IMR-90 (cell line): ENCODE measurements at regions not wholly inside any gene's neighbourhood (a gene's known extent, or its start where the extent isn't known, plus 50 kb on each side); places are given as distances from the start of the nearest gene placed in this dataset.

Experiments used
- ATAC-seq: fragments of 200-7000 bp; cut with Tn5 transposase; 2 replicates; pipeline ENCODE4 v1.9.1; 2020; ENCODE audit warnings: low read depth, mild to moderate bottlenecking, moderate library complexity
- BruUV-seq: library from RNA; stranded (reverse); fragments of 400-500 nt; replicated peaks from 2 replicates; lab custom pipeline; 2021; lab: Mats Ljungman, UMichigan
- CTCF ChIA-PET: fragments of 300-600 bp; formaldehyde crosslinking; extraction: SDS; loops from one replicate; lab custom pipeline; 2021; ENCODE audit warnings: antibody characterized with exemption; lab: Yijun Ruan, JAX
- POLR2A ChIA-PET: fragments of 300-600 bp; sonication (Branson Sonifier 250); formaldehyde crosslinking; loops from one replicate; lab custom pipeline; 2022; ENCODE audit warnings: antibody characterized with exemption; ENCODE audit not compliant: unreplicated experiment; lab: Charles Lee
- DNase-seq: peaks from one replicate; pipeline ENCODE4 v3.0.0; 2013
- H2AFZ ChIP-seq: replicated peaks from 2 replicates; pipeline ENCODE3; 2013; ENCODE audit warnings: low read length, mild to moderate bottlenecking; ENCODE audit not compliant: poor library complexity
- H2AK5ac ChIP-seq: 2 replicates; pipeline ENCODE4 v1.6.1; 2013; ENCODE audit warnings: low read depth, low read length, inconsistent platforms
- H2AK9ac ChIP-seq: replicated peaks from 2 replicates; pipeline ENCODE3; 2013; ENCODE audit warnings: mild to moderate bottlenecking, low read depth, low read length, moderate library complexity; ENCODE audit not compliant: poor library complexity
- H2BK120ac ChIP-seq: 2 replicates; pipeline ENCODE4 v1.6.1; 2013; ENCODE audit warnings: low read depth, low read length, inconsistent platforms
- H2BK15ac ChIP-seq: 3 replicates; pipeline ENCODE4 v1.6.1; 2013; ENCODE audit warnings: low read depth, low read length, inconsistent platforms
- H2BK20ac ChIP-seq: 2 replicates; pipeline ENCODE4 v1.6.1; 2013; ENCODE audit warnings: low read depth, mild to moderate bottlenecking, inconsistent platforms, low read length, moderate library complexity
- H2BK5ac ChIP-seq: 2 replicates; pipeline ENCODE4 v1.6.1; 2013; ENCODE audit warnings: mild to moderate bottlenecking, low read depth, low read length, inconsistent platforms; ENCODE audit not compliant: poor library complexity, severe bottlenecking
- H3K14ac ChIP-seq: replicated peaks from 2 replicates; pipeline ENCODE4 v1.6.1; 2013; ENCODE audit warnings: low read depth, low read length, inconsistent platforms
- H3K18ac ChIP-seq: 2 replicates; pipeline ENCODE4 v1.6.1; 2013; ENCODE audit warnings: low read depth, low read length, control low read depth
- H3K23ac ChIP-seq: 2 replicates; pipeline ENCODE4 v1.6.1; 2013; ENCODE audit warnings: low read depth, low read length, inconsistent platforms
- H3K27ac ChIP-seq: 2 replicates; pipeline ENCODE4 v1.5.1; 2013; ENCODE audit warnings: mild to moderate bottlenecking, control low read depth, low read length; ENCODE audit not compliant: insufficient read depth
- H3K27me3 ChIP-seq: 2 replicates; pipeline ENCODE4 v1.6.1; 2013; ENCODE audit warnings: low read length; ENCODE audit not compliant: control insufficient read depth, insufficient read depth
- H3K36me3 ChIP-seq: 2 replicates; pipeline ENCODE4 v1.6.1; 2013; ENCODE audit warnings: low read length, mixed read lengths; ENCODE audit not compliant: control insufficient read depth, insufficient read depth
- H3K4ac ChIP-seq: 2 replicates; pipeline ENCODE4 v1.6.1; 2013; ENCODE audit warnings: low read depth, low read length, inconsistent platforms
- H3K4me1 ChIP-seq: 2 replicates; pipeline ENCODE4 v1.6.1; 2013; ENCODE audit warnings: low read length, mixed read lengths; ENCODE audit not compliant: control insufficient read depth, insufficient read depth
- H3K4me2 ChIP-seq: 2 replicates; pipeline ENCODE4 v1.6.1; 2013; ENCODE audit warnings: low read depth, mild to moderate bottlenecking, control low read depth, low read length, moderate library complexity
- H3K4me3 ChIP-seq: 2 replicates; pipeline ENCODE4 v1.5.1; 2013; ENCODE audit warnings: low read depth, mild to moderate bottlenecking, control low read depth, low read length, moderate library complexity; ENCODE audit not compliant: insufficient read depth
- H3K56ac ChIP-seq: 2 replicates; pipeline ENCODE4 v1.6.1; 2013; ENCODE audit warnings: low read length, inconsistent platforms; ENCODE audit not compliant: insufficient read depth; ENCODE audit errors: extremely low read depth
- H3K79me1 ChIP-seq, 2 experiments: 2 replicates each; pipeline ENCODE4 v1.6.1; 2013; ENCODE audit warnings: low read length in 2 of 2, inconsistent platforms in 1 of 2, low read depth in 1 of 2
- H3K9ac ChIP-seq: 2 replicates; pipeline ENCODE4 v1.6.1; 2013; ENCODE audit warnings: low read depth, low read length, control low read depth
- H3K9me1 ChIP-seq: 2 replicates; pipeline ENCODE4 v1.6.1; 2013; ENCODE audit warnings: low read length, inconsistent platforms; ENCODE audit not compliant: insufficient read depth
- H3K9me3 ChIP-seq: 2 replicates; pipeline ENCODE4 v1.6.1; 2013; ENCODE audit warnings: low read length; ENCODE audit not compliant: control insufficient read depth, insufficient read depth
- H4K20me1 ChIP-seq: 2 replicates; pipeline ENCODE4 v1.6.1; 2013; ENCODE audit warnings: low read length, inconsistent platforms; ENCODE audit not compliant: insufficient read depth
- H4K5ac ChIP-seq: 2 replicates; pipeline ENCODE4 v1.6.1; 2013; ENCODE audit warnings: mild to moderate bottlenecking, low read depth, low read length, control low read depth
- H4K8ac ChIP-seq, 2 experiments: 2 replicates each; pipeline ENCODE4 v1.6.1; 2013; ENCODE audit warnings: low read depth in 2 of 2, low read length in 2 of 2, control low read depth in 1 of 2, inconsistent platforms in 1 of 2
- H4K91ac ChIP-seq: 2 replicates; pipeline ENCODE4 v1.6.1; 2013; ENCODE audit warnings: low read depth, low read length, inconsistent platforms; ENCODE audit not compliant: insufficient read depth
- BHLHE40 ChIP-seq: fragments of 150-350 bp; IDR thresholded peaks from 2 replicates; pipeline ENCODE4 v1.6.1; 2016; ENCODE audit warnings: mild to moderate bottlenecking, low read depth, low read length
- CEBPB ChIP-seq: IDR thresholded peaks from 2 replicates; pipeline ENCODE4 v1.6.1; 2012; ENCODE audit warnings: low read depth, low read length, improper control_type of control experiment
- CHD1 ChIP-seq: IDR thresholded peaks from 2 replicates; pipeline ENCODE4 v1.6.1; 2012; ENCODE audit warnings: low read depth, low read length, improper control_type of control experiment
- MAFK ChIP-seq: IDR thresholded peaks from 2 replicates; pipeline ENCODE4 v1.6.1; 2012; ENCODE audit warnings: low read depth, low read length, improper control_type of control experiment
- MXI1 ChIP-seq: IDR thresholded peaks from 2 replicates; pipeline ENCODE4 v1.6.1; 2012; ENCODE audit warnings: low read depth, mild to moderate bottlenecking, low read length, moderate library complexity, borderline replicate concordance
- RAD21 ChIP-seq: IDR thresholded peaks from 2 replicates; pipeline ENCODE4 v1.6.1; 2012; ENCODE audit warnings: low read length, improper control_type of control experiment
- RCOR1 ChIP-seq: IDR thresholded peaks from 2 replicates; pipeline ENCODE4 v1.6.1; 2012; ENCODE audit warnings: mild to moderate bottlenecking, low read length, improper control_type of control experiment; ENCODE audit not compliant: insufficient replicate concordance
- RFX5 ChIP-seq: IDR thresholded peaks from 2 replicates; pipeline ENCODE4 v1.8.0; 2012; ENCODE audit warnings: low read depth, mild to moderate bottlenecking, low read length, moderate library complexity
- SMC3 ChIP-seq: fragments of 150-350 bp; IDR thresholded peaks from 2 replicates; pipeline ENCODE4 v1.6.1; 2016; ENCODE audit warnings: low read depth, mild to moderate bottlenecking, antibody characterized with exemption, low read length, moderate library complexity
- USF2 ChIP-seq: fragments of 150-350 bp; IDR thresholded peaks from 2 replicates; pipeline ENCODE4 v1.6.1; 2017; ENCODE audit warnings: mild to moderate bottlenecking, antibody characterized with exemption, low read length, low read depth
- WGBS, 2 experiments: methylation state at CpG; one replicate each; pipeline versions ENCODE4 v1.1.5 to v1.1.7; 2013; ENCODE audit warnings: missing lambda C conversion rate in 2 of 2; ENCODE audit not compliant: insufficient read length in 1 of 2; ENCODE audit errors: extremely low coverage in 2 of 2; 5-methylcytosine and 5-hydroxymethylcytosine counted together
- dilution Hi-C: fragments of 300-500 bp; cut with HindIII; formaldehyde crosslinking; loops from one replicate; pipeline ENCODE4 v1.14.3; 2018; ENCODE audit warnings: low sequenced_read_pairs; ENCODE audit not compliant: unreplicated experiment
- in situ Hi-C: fragments of 300-500 bp; cut with MboI; formaldehyde crosslinking; loops from 3 replicates; pipeline ENCODE4 v1.14.3; 2019; ENCODE audit warnings: low sequenced_read_pairs, inconsistent platforms, mixed read lengths
- intact Hi-C: fragments of 100-400 bp; cut with micrococcal nuclease; formaldehyde crosslinking; loops from 2 replicates; pipeline ENCODE4 v1.10.0; 2022
- TF ChIP-seq, protein P1 (sequence below): conservative IDR thresholded peaks from 2 replicates; pipeline ENCODE4 v1.5.1; 2012; ENCODE audit warnings: mild to moderate bottlenecking, low read depth, low read length, improper control_type of control experiment

GRCh38 chr2:120662746-120663145 lies 72.9 kb upstream of the GLI2 start:
- H3K18ac ChIP-seq, result no peak overlapping the region
- ATAC-seq, result no peak
- no peaks in the 10 kb centered on the region for H3K36me3 ChIP-seq
- H2AK9ac ChIP-seq, result no peak overlapping the region
- dilution Hi-C loops, result no loop called here
- no peak overlapping the region for H2BK20ac ChIP-seq
- DNase-seq, result no peak
- H4K8ac ChIP-seq, result no peak overlapping the region
- no peak overlapping the region for H2BK120ac ChIP-seq
- no peak overlapping the region for H3K4me3 ChIP-seq
- no peak overlapping the region for H2BK5ac ChIP-seq
- intact Hi-C loops, result no loop called here
- no peak overlapping the region for H3K56ac ChIP-seq
- peaks cover 2% of the 10 kb centered on the region; the same call in 1 of the 2 replicates for H3K27me3 ChIP-seq
- H3K4ac ChIP-seq, result no peak overlapping the region
- no peak overlapping the region for H3K23ac ChIP-seq
- no peak overlapping the region for H4K5ac ChIP-seq
- H4K91ac ChIP-seq, result no peak overlapping the region
- no peak overlapping the region for H2AK5ac ChIP-seq
- no peaks in the 10 kb centered on the region for H3K79me1 ChIP-seq
- POLR2A ChIA-PET, result no interaction called here
- no peak overlapping the region for H2BK15ac ChIP-seq
- H4K20me1 ChIP-seq, result no peaks in the 10 kb centered on the region
- no peak for TF ChIP-seq MAFK
- TF ChIP-seq CEBPB, result no peak
- no peak for TF ChIP-seq RCOR1
- TF ChIP-seq BHLHE40, result no peak
- TF ChIP-seq MXI1, result no peak
- no peak for TF ChIP-seq SMC3
- no peak for TF ChIP-seq RAD21
- no peak for TF ChIP-seq USF2
- no peak for TF ChIP-seq RFX5
- TF ChIP-seq CHD1, result no peak
- TF ChIP-seq, protein P1, sequence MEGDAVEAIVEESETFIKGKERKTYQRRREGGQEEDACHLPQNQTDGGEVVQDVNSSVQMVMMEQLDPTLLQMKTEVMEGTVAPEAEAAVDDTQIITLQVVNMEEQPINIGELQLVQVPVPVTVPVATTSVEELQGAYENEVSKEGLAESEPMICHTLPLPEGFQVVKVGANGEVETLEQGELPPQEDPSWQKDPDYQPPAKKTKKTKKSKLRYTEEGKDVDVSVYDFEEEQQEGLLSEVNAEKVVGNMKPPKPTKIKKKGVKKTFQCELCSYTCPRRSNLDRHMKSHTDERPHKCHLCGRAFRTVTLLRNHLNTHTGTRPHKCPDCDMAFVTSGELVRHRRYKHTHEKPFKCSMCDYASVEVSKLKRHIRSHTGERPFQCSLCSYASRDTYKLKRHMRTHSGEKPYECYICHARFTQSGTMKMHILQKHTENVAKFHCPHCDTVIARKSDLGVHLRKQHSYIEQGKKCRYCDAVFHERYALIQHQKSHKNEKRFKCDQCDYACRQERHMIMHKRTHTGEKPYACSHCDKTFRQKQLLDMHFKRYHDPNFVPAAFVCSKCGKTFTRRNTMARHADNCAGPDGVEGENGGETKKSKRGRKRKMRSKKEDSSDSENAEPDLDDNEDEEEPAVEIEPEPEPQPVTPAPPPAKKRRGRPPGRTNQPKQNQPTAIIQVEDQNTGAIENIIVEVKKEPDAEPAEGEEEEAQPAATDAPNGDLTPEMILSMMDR, result no peak
- in situ Hi-C loops, result no loop called here
- no TSS peak for BruUV-seq
- CTCF ChIA-PET, result no interaction called here
- peaks cover 20% of the 10 kb centered on the region for H3K9me3 ChIP-seq
- WGBS, 2 experiments, result no CpG with 5 or more reads among the region's 3 CpGs
- no peak overlapping the region for H3K27ac ChIP-seq
- no peak overlapping the region for H3K9ac ChIP-seq
- H2AFZ ChIP-seq, result no peak overlapping the region
- H3K4me2 ChIP-seq, result no peak overlapping the region
- H3K14ac ChIP-seq, result no peak overlapping the region
- H3K9me1 ChIP-seq, result no peaks in the 10 kb centered on the region; the same call in 1 of the 2 replicates
- 0 out of 2 replicates have a peak, but pooled peaks cover 1% of the 10 kb centered on the region for H3K4me1 ChIP-seq
